ENCODE measurements at regions not wholly inside any gene's neighbourhood (a gene's known extent, or its start where the extent isn't known, plus 50 kb on each side); places are given as distances from the start of the nearest gene placed in this dataset.

GRCh38 chr20:40134176-40134575 is 554.9 kb downstream of the MAFB start:
- Histone ChIP-seq H3K36me3 (no peaks in the 10 kb centered on the region), H3K27me3 (no peaks in the 10 kb centered on the region), H3K27ac (no peak overlapping the region), H3K4me3 (no peak overlapping the region), H3K9me3 (peaks cover 0 to 11% (median 6%) of the 10 kb centered on the region in 4 donors), H3K4me1 (no peaks in the 10 kb centered on the region)
- intact Hi-C loops (cut with DNase I; ENCODE audit: low total_unique reads), result no loop called here
- TF ChIP-seq, protein P1, sequence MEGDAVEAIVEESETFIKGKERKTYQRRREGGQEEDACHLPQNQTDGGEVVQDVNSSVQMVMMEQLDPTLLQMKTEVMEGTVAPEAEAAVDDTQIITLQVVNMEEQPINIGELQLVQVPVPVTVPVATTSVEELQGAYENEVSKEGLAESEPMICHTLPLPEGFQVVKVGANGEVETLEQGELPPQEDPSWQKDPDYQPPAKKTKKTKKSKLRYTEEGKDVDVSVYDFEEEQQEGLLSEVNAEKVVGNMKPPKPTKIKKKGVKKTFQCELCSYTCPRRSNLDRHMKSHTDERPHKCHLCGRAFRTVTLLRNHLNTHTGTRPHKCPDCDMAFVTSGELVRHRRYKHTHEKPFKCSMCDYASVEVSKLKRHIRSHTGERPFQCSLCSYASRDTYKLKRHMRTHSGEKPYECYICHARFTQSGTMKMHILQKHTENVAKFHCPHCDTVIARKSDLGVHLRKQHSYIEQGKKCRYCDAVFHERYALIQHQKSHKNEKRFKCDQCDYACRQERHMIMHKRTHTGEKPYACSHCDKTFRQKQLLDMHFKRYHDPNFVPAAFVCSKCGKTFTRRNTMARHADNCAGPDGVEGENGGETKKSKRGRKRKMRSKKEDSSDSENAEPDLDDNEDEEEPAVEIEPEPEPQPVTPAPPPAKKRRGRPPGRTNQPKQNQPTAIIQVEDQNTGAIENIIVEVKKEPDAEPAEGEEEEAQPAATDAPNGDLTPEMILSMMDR (IDR thresholded peaks at IDR 0.05), result no peak
- TF ChIP-seq EP300 (IDR thresholded peaks at IDR 0.05), result no peak
- DNase-seq, result no peak
- 18 to 39% (median 34%) methylated on average over 1 of the region's 1 CpG for WGBS, 5 donors

DNA sequence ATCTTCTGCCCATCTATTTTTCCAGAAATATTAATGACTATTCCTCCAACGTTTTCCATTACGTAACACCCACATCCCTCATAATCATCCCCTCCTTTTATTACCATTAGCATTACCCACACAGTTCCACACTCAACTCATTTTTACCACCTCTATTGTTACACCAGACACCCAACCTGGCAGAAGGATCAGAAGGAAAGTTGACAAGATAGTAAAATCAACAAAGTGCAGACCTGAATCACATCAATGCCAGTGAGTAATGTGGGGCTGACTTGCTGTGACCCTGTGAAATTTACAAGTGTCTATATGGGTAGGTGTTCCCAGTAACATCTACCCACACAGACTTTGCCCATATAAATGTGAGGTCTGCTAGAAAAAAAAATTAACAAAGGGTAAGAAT is 568.2 kb downstream of the MAFB start:
- Histone ChIP-seq H3K36me3 (no peaks in the 10 kb centered on the region), H3K4me3 (no peak overlapping the region), H3K27ac (no peak overlapping the region), H3K9me3 (no peaks in the 10 kb centered on the region), H3K27me3 (no peaks in the 10 kb centered on the region), H3K4me1 (no peaks in the 10 kb centered on the region)
- TF ChIP-seq, protein P1 (IDR thresholded peaks at IDR 0.05), result no peak
- TF ChIP-seq POLR2AphosphoS5 (IDR thresholded peaks at IDR 0.05) (no peak), EP300 (IDR thresholded peaks at IDR 0.05) (no peak), POLR2A (IDR thresholded peaks at IDR 0.05) (no peak)
- DNase-seq, result no peak
- WGBS, 5 donors, result 69 to 74% (median 72%) methylated on average over 2 of the region's 2 CpGs
- intact Hi-C loops (cut with DNase I; ENCODE audit: low total_unique reads), result no loop called here

DNA sequence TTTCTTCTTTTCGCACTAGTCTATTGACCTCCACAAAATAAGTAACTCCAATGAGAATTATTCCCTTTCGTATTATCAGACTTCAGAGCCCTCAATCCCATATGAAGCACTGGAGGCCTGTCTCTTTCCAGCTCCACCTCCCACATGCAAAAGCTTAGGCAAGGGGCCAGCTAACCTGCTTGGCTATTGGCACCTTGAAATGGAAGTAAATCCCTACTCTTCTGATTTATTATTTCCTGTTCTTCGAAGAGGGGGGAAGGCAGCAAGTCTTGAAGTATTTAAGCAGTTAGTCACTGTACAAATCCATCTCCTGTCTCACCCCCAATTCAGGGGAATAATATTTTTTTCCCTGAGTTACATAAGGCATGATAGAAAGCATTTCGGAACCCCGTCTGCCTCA is 577.8 kb downstream of the MAFB start:
- intact Hi-C loops (cut with DNase I; ENCODE audit: low total_unique reads), result no loop called here
- DNase-seq, result no peak
- H3K36me3 ChIP-seq, result no peaks in the 10 kb centered on the region
- no peaks in the 10 kb centered on the region for H3K9me3 ChIP-seq
- H3K27me3 ChIP-seq, result no peaks in the 10 kb centered on the region
- no peak overlapping the region for H3K4me3 ChIP-seq
- H3K4me1 ChIP-seq, result no peaks in the 10 kb centered on the region
- 72 to 87% (median 82%) methylated on average over 5 of the region's 5 CpGs for WGBS, 5 donors
- no peak overlapping the region for H3K27ac ChIP-seq
- no peak for TF ChIP-seq POLR2A (IDR thresholded peaks at IDR 0.05)
- TF ChIP-seq POLR2AphosphoS5 (IDR thresholded peaks at IDR 0.05), result no peak
- no peak for TF ChIP-seq EP300 (IDR thresholded peaks at IDR 0.05)
- TF ChIP-seq, protein P1 (IDR thresholded peaks at IDR 0.05), result no peak

GRCh38 chr20:40110311-40110831 is 578.7 kb downstream of the MAFB start:
- Histone ChIP-seq H3K4me1 (no peaks in the 10 kb centered on the region), H3K27ac (no peak overlapping the region), H3K4me3 (no peak overlapping the region), H3K36me3 (no peaks in the 10 kb centered on the region), H3K27me3 (no peaks in the 10 kb centered on the region), H3K9me3 (no peaks in the 10 kb centered on the region)
- TF ChIP-seq POLR2A (IDR thresholded peaks at IDR 0.05) (no peak), EP300 (IDR thresholded peaks at IDR 0.05) (no peak), POLR2AphosphoS5 (IDR thresholded peaks at IDR 0.05) (no peak)
- TF ChIP-seq, protein P1 (IDR thresholded peaks at IDR 0.05), result no peak
- intact Hi-C loops (cut with DNase I; ENCODE audit: low total_unique reads), result no loop called here
- DNase-seq, result no peak
- WGBS, 5 donors, result 47 to 68% (median 64%) methylated on average over 4 of the region's 4 CpGs

All from stomach (tissue), 8 donors.